ENCODE measurements at regions not wholly inside any gene's neighbourhood (a gene's known extent, or its start where the extent isn't known, plus 50 kb on each side); places are given as distances from the start of the nearest gene placed in this dataset.

DNA sequence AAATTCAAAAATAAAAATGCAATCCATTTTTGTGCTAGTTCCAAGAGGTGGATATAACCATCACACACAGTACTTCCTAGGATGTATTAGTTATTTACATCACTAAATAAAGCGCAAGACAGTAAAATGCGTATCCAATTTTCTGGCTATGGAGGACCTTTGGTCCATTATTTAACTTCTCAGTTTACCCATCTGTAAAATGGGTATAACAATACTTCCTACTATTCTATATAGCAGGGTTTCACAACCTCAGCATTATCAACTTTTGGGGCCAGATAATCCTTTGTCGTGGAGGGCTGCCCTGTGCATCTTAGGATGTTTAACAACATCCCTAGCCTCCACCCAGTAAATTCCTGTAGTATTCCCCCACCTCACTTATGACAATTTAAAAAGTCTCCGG, 275.1 kb upstream of the PKDCC start:
- DNase-seq (ENCODE audit: low read depth in 2 of 2), result no peak

- no peak for DNase-seq (ENCODE audit: low read depth in 2 of 2)
These were observed 273.7 kb upstream of the PKDCC start for GRCh38 chr2:41774011-41774605.

DNA sequence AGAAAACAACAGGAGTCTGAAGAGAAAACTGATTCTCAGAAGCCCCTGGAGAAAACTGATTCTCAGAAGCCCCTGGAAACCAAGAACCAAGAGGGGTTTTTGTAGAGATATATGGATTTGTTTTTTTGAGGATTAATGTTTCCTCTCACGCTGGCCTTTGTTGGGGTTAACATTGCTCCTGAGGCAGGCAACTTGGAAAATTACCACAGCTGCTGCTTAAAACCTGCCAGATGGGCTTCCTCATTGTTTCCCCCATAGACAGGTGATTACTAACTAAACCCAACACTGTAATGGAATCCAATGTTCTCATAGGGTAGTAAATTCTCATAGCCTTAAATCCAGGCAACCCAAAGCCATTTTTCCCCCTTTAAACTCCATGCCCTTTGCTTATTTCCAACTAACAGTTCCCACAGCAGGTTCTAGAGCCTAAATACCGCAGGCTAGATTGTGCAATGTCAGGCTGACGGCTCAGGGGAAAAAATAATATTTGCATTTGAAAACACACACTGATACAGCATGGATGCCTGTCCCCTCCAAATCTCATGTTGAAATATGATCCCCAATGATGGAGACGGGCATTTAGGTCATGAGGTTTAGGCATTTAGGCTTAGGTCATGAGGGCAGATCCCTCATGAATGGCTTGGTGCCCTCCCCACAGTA, 272.3 kb upstream of the PKDCC start:
- no peak for DNase-seq (ENCODE audit: low read depth in 2 of 2)

- DNase-seq (ENCODE audit: low read depth in 2 of 2), result no peak
These were observed 267.9 kb upstream of the PKDCC start for GRCh38 chr2:41779888-41780287.

DNA sequence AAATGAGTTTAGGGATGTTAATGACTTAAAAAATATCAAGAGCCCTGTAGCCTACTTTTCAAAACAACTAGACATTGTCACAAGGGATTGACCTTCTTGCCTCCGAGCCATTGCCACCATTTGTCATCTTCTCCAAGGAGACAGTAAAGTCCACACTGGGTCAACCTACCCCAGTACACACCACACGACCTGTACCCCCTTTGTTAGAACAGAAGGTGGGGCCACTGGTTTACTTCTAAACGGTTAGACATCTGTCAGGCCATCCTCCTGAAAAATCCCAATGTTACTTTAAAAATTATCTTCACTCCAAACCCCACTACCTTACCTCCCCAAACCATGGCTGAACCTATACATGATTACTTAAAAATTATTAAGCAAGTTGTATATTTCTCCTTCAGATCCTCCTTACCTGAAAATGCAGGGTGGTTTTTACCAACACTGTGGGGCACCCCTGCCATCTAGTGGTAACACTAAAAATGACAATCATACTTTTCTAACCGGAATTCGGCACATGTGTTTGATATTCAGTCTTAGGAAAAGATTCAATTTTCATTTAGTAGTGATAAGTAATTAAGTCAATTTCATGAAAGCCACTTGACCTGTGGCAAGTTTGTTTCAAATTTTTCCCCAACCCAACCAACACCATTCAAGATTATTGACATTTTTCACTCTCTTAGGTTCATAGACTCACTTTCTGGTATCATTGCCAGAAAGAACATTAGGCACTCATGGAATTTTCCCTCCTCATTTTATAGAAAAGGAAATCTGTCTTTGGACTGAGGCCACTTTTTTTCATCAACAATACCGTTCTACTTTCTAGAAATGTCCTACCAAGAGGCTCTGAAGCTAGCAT, 265.3 kb upstream of the PKDCC start:
- no peak for DNase-seq (ENCODE audit: low read depth in 2 of 2)

GRCh38 chr2:41784496-41784895, 263.3 kb upstream of the PKDCC start:
- no peak for DNase-seq (ENCODE audit: low read depth in 2 of 2)

DNA sequence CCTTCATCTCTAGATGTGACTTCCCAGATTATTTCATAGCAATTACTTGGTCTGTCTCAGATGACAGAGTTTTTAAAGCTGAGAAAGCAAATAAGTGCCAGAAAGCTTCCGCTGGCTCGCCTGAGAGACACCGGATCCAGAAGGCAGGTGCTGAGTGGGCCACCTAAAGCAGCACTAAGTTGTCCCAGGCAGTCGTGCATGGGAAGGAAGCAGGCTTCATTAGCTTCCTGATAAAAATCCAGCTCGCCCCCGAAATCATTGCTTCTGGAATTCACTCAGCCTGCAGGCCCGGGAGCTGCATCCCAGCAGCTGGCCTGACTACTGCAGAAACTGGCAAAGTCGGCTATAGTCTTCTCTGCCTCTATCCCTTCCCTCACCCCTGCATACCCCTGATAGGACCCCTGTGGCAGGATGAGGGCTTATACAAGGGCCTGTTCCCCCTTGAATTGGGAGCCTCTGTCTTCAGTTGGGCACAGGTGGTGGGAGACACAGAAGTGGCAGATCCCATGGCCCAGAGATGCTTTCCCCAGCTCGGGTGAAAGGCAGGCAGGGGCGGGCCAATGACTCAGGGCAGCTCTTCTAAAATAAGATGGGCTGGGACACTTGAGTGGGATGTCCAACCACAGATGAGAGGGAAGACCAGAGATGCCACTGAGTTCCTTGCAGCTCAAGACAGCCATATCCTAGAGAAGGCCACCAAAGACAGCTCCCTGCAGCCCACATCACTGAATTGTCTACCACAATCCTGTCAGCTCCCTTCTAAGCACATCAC, 262.4 kb upstream of the PKDCC start:
- no peak for DNase-seq (ENCODE audit: low read depth in 2 of 2)

DNA sequence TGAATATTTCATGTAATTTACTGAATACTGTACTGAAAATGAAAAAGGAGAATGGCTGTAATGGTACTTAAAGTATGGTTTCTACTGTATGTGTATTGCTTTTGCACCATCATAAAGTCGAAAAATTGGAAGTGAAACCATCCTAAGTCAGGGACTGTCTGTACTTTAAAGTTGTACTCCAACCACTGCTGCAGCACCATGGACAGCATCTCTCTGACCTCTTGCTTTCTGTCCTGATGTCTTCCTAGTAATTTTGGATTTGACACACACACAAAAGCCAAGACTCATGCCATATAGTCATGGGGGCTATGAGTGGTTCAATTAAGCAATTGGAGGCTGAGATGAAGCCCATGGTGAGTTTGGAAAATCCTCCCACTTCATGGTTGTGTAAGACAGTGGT, 256.3 kb upstream of the PKDCC start:
- no peak for DNase-seq (ENCODE audit: low read depth in 2 of 2)

- no peak for DNase-seq (ENCODE audit: low read depth in 2 of 2)
These were observed 244.5 kb upstream of the PKDCC start for GRCh38 chr2:41803361-41803760.

GRCh38 chr2:41806286-41806685, 241.5 kb upstream of the PKDCC start:
- DNase-seq (ENCODE audit: low read depth in 2 of 2), result no peak

- no peak for DNase-seq (ENCODE audit: low read depth in 2 of 2)
These were observed 226.7 kb upstream of the PKDCC start for GRCh38 chr2:41821167-41821566.

- DNase-seq (ENCODE audit: low read depth in 2 of 2), result no peak
These were observed 220.9 kb upstream of the PKDCC start for GRCh38 chr2:41826921-41827320.

GRCh38 chr2:41827354-41827971, 220.4 kb upstream of the PKDCC start:
- DNase-seq (ENCODE audit: low read depth in 2 of 2), result no peak

DNA sequence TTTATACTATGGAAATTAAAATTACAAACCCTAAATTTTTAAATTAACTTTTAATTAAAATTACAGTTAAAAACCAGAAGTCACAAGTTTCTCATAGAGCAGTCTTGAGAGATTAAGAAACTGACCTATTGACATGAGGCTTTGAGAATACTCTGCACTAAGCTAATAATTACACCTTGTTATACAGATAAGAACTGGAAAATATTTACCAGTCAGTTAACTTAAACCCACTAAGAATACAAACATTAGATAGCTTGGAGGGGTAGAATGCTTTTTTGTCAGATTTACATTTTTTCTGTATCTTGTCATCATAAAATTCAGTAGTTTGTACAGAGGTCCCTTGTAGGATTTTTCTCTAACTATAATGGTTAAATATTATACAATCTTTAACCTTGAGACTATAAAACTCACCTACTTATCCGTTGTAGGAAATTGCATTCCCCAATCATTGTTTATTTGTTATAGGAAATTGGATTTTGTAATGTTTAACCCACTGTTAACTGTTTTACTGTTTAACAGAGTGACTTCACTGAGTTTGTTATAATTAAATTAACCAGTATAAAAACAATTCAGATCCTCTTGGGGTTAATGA, 219.7 kb upstream of the PKDCC start:
- no peak for DNase-seq (ENCODE audit: low read depth in 2 of 2)

GRCh38 chr2:41829052-41829451, 218.8 kb upstream of the PKDCC start:
- DNase-seq (ENCODE audit: low read depth in 2 of 2), result no peak

GRCh38 chr2:41830600-41830999, 217.2 kb upstream of the PKDCC start:
- DNase-seq (ENCODE audit: low read depth in 2 of 2), result no peak

GRCh38 chr2:41832218-41832617, 215.6 kb upstream of the PKDCC start:
- no peak for DNase-seq (ENCODE audit: low read depth in 2 of 2)

GRCh38 chr2:41835401-41835800, 212.4 kb upstream of the PKDCC start:
- DNase-seq (ENCODE audit: low read depth in 2 of 2), result no peak

GRCh38 chr2:41836948-41837347, 210.9 kb upstream of the PKDCC start:
- no peak for DNase-seq (ENCODE audit: low read depth in 2 of 2)

DNA sequence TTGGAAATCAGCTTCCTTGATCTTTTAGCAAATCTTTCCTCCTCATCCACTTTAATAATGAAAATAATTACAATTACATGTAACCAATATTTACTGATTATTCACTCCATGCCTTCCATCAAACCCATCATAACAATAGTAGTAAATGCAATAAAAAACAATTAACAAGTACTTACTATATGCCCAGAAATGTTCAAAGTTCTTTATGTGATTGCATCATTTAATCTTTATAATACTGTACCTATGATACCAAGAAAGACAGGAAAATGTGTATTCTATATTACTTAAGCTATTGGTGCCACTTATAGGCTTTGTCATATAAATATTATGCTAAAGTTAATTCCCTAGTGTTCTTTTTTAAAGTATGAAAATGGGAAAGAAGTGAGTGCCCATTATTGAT, 210.2 kb upstream of the PKDCC start:
- no peak for DNase-seq (ENCODE audit: low read depth in 2 of 2)
